ENCODE measurements at regions not wholly inside any gene's neighbourhood (a gene's known extent, or its start where the extent isn't known, plus 50 kb on each side); places are given as distances from the start of the nearest gene placed in this dataset.

DNA sequence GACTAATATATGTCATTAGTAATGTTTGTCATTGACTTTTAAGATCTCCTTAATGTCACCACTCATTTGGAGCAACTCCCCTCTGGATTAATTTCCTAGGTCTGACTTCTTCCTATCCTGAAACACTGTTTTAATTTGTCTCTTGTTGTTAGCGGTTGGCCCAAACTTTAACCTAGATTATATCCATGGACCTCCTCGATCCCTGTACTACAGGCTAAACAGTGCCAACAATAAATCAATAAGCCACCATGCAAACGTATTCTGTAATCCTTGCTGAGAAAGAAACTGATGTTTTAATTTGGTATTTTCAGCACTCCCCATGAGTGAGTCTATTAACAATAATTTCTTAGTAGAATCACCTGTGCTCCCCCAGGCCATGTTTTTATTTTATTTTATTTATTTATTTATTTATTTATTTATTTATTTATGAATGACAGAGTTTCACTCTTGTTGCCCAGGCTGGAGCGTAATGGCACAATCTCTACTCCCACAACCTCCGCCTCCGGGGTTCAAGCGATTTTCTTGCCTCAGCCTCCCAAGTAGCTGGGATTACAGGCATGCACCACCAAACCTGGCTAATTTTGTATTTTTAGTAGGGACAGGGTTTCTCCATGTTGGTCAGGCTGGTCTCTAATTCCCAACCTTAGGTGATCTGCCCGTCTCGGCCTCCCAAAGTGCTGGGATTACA lies 204.1 kb downstream of the IL15 start:
- no peaks in the 10 kb centered on the region for H4K20me1 ChIP-seq (ENCODE audit: insufficient read depth)
- H3K27me3 ChIP-seq (ENCODE audit: insufficient read depth, low read length), result no peaks in the 10 kb centered on the region
- intact Hi-C loops (cut with micrococcal nuclease), result no loop called here
- ChIA-PET RAD21 (ENCODE audit: low non-redundant PET in 1 of 2, low total read pairs in 2 of 2, uncharacterized antibody in 2 of 2, unreplicated experiment in 2 of 2) (no interaction called here), POLR2A (no interaction called here), CTCF (no interaction called here)
- H3K36me3 ChIP-seq (ENCODE audit: control insufficient read depth in 1 of 2, insufficient read depth in 2 of 2, low read length in 2 of 2), result no peaks in the 10 kb centered on the region
- DNase-seq (ENCODE audit: low read depth, low spot score), result no peak
- no peak for ATAC-seq
- TF ChIP-seq TCF7L2 (IDR thresholded peaks at IDR 0.05; ENCODE audit: borderline replicate concordance, extremely low read depth, insufficient read depth, insufficient read length) (no peak), CBX3 (IDR thresholded peaks at IDR 0.05; ENCODE audit: low read depth) (no peak), FOSL1 (IDR thresholded peaks at IDR 0.05; ENCODE audit: low read depth) (no peak), SRF (IDR thresholded peaks at IDR 0.05; ENCODE audit: low read depth) (no peak), SIN3A (IDR thresholded peaks at IDR 0.05; ENCODE audit: low read depth) (no peak), EGR1 (IDR thresholded peaks at IDR 0.05; ENCODE audit: low read depth) (no peak), ZBTB33 (IDR thresholded peaks at IDR 0.05; ENCODE audit: extremely low read depth, insufficient replicate concordance, low read length) (no peak), ZNF274 (IDR thresholded peaks at IDR 0.05; ENCODE audit: low read depth, low read length) (no peak)
- H3K4me1 ChIP-seq (ENCODE audit: control insufficient read depth in 1 of 2, insufficient read depth in 2 of 2, low read length in 2 of 2), result no peaks in the 10 kb centered on the region
- H3K27ac ChIP-seq (ENCODE audit: low read depth, low read length), result no peak overlapping the region
- no TSS peak for BruUV-seq (replicated peaks)
- H3K9me2 ChIP-seq (ENCODE audit: insufficient read depth), result no peaks in the 10 kb centered on the region
- H2AFZ ChIP-seq (ENCODE audit: low read depth, low read length, poor library complexity, severe bottlenecking), result no peak overlapping the region
- H3K9ac ChIP-seq (ENCODE audit: low read length), result no peak overlapping the region
- no peaks in the 10 kb centered on the region for H3K79me2 ChIP-seq (ENCODE audit: insufficient read depth, low read length)
- H3K4me3 ChIP-seq (replicated peaks in 1 of 2; ENCODE audit: low read depth in 1 of 2, low read length in 2 of 2), result no peak overlapping the region
- H3K9me3 ChIP-seq (ENCODE audit: control insufficient read depth in 1 of 2, insufficient read depth in 1 of 2, low read depth in 1 of 2, low read length in 2 of 2), result no peaks in the 10 kb centered on the region
- H3K4me2 ChIP-seq (ENCODE audit: low read length), result no peak overlapping the region

- Histone ChIP-seq H3K9me2 (ENCODE audit: insufficient read depth) (no peaks in the 10 kb centered on the region), H3K4me3 (replicated peaks in 1 of 2; ENCODE audit: low read depth in 1 of 2, low read length in 2 of 2) (no peak overlapping the region), H3K79me2 (ENCODE audit: insufficient read depth, low read length) (no peaks in the 10 kb centered on the region), H2AFZ (ENCODE audit: low read depth, low read length, poor library complexity, severe bottlenecking) (no peak overlapping the region), H3K4me2 (ENCODE audit: low read length) (no peak overlapping the region), H3K9ac (ENCODE audit: low read length) (no peak overlapping the region), H3K36me3 (ENCODE audit: control insufficient read depth in 1 of 2, insufficient read depth in 2 of 2, low read length in 2 of 2) (no peaks in the 10 kb centered on the region), H4K20me1 (ENCODE audit: insufficient read depth) (no peaks in the 10 kb centered on the region), H3K27me3 (ENCODE audit: insufficient read depth, low read length) (no peaks in the 10 kb centered on the region), H3K27ac (ENCODE audit: low read depth, low read length) (no peak overlapping the region), H3K9me3 (ENCODE audit: control insufficient read depth in 1 of 2, insufficient read depth in 1 of 2, low read depth in 1 of 2, low read length in 2 of 2) (no peaks in the 10 kb centered on the region), H3K4me1 (ENCODE audit: control insufficient read depth in 1 of 2, insufficient read depth in 2 of 2, low read length in 2 of 2) (no peaks in the 10 kb centered on the region)
- BruUV-seq (replicated peaks), result no TSS peak
- ATAC-seq (no peak), DNase-seq (ENCODE audit: low read depth, low spot score) (no peak)
- ChIA-PET RAD21 (ENCODE audit: low non-redundant PET in 1 of 2, low total read pairs in 2 of 2, uncharacterized antibody in 2 of 2, unreplicated experiment in 2 of 2) (no interaction called here), CTCF (no interaction called here), POLR2A (no interaction called here)
- intact Hi-C loops (cut with micrococcal nuclease), result no loop called here
- no peak for TF ChIP-seq SRF (IDR thresholded peaks at IDR 0.05; ENCODE audit: low read depth)
- no peak for TF ChIP-seq MAX (IDR thresholded peaks at IDR 0.05)
- no peak for TF ChIP-seq JUND (IDR thresholded peaks at IDR 0.05)
- no peak for TF ChIP-seq CEBPB (IDR thresholded peaks at IDR 0.05; ENCODE audit: low read depth)
- TF ChIP-seq CBX3 (IDR thresholded peaks at IDR 0.05; ENCODE audit: low read depth), result no peak
- no peak for TF ChIP-seq ELF1 (IDR thresholded peaks at IDR 0.05; ENCODE audit: borderline replicate concordance, low read depth)
- TF ChIP-seq ATF3 (IDR thresholded peaks at IDR 0.05), result no peak
- no peak for TF ChIP-seq POLR2A (IDR thresholded peaks at IDR 0.05; ENCODE audit: borderline replicate concordance, extremely low read depth, insufficient read depth, insufficient read length)
- no peak for TF ChIP-seq CTCF (IDR thresholded peaks at IDR 0.05 in 2 of 3, conservative IDR thresholded peaks at IDR 0.05 in 1 of 3; ENCODE audit: borderline replicate concordance in 1 of 3, insufficient read depth in 1 of 3, low read depth in 2 of 3, low read length in 2 of 3)
- no peak for TF ChIP-seq ZFX (IDR thresholded peaks at IDR 0.05)
Observed at GRCh38 chr4:141843136-141843535, 206.8 kb downstream of the IL15 start.
